NCI-H1092 (cell line): ENCODE measurements at regions not wholly inside any gene's neighbourhood (a gene's known extent, or its start where the extent isn't known, plus 50 kb on each side); places are given as distances from the start of the nearest gene placed in this dataset.
"Not testable (repeated sequence)": the region's sequence is repeated elsewhere in the genome, so short reads cannot be mapped to it uniquely, and the experiment has no call there.

ENCODE experiments used
- DNase-seq: peaks from one replicate; lab custom pipeline; 2025; lab: John Stamatoyannopoulos, UW

GRCh38 chr6:135722190-135722589 is 129.3 kb upstream of the PDE7B start:
- DNase-seq, result no peak

GRCh38 chr6:135722679-135723078 is 128.8 kb upstream of the PDE7B start:
- DNase-seq, result no peak

- DNase-seq, result no peak
Measured at GRCh38 chr6:135728589-135728988, 122.9 kb upstream of the PDE7B start.

GRCh38 chr6:135731116-135731515 is 120.4 kb upstream of the PDE7B start:
- no peak for DNase-seq

GRCh38 chr6:135736351-135736750 is 115.2 kb upstream of the PDE7B start:
- not testable (repeated sequence) for DNase-seq

- DNase-seq, result no peak
Measured at GRCh38 chr6:135738636-135739035, 112.9 kb upstream of the PDE7B start.

GRCh38 chr6:135739288-135739687 is 112.2 kb upstream of the PDE7B start:
- no peak for DNase-seq

- no peak for DNase-seq
Measured at GRCh38 chr6:135740580-135740979, 110.9 kb upstream of the PDE7B start.

GRCh38 chr6:135743476-135743875 is 108.0 kb upstream of the PDE7B start:
- no peak for DNase-seq

GRCh38 chr6:135748189-135748588 is 103.3 kb upstream of the PDE7B start:
- no peak for DNase-seq

GRCh38 chr6:135750081-135750480 is 101.4 kb upstream of the PDE7B start:
- no peak for DNase-seq

- DNase-seq, result no peak
Measured at GRCh38 chr6:135753196-135753595, 98.3 kb upstream of the PDE7B start.

GRCh38 chr6:135759831-135760230 is 91.7 kb upstream of the PDE7B start:
- DNase-seq, result no peak

- no peak for DNase-seq
Measured at GRCh38 chr6:135774006-135774405, 77.5 kb upstream of the PDE7B start.

- no peak for DNase-seq
Measured at GRCh38 chr6:135779213-135779612, 72.3 kb upstream of the PDE7B start.

GRCh38 chr6:135780326-135780725 is 71.2 kb upstream of the PDE7B start:
- no peak for DNase-seq

- DNase-seq, result no peak
Measured at GRCh38 chr6:135782546-135782945, 69.0 kb upstream of the PDE7B start.

GRCh38 chr6:135784507-135784906 is 67.0 kb upstream of the PDE7B start:
- DNase-seq, result no peak

- DNase-seq, result no peak
Measured at GRCh38 chr6:135789375-135790050, 62.0 kb upstream of the PDE7B start.

- no peak for DNase-seq
Measured at GRCh38 chr6:135791441-135791840, 60.1 kb upstream of the PDE7B start.

GRCh38 chr6:135796643-135797305 is 54.7 kb upstream of the PDE7B start:
- no peak for DNase-seq

GRCh38 chr6:135797361-135797760 is 54.1 kb upstream of the PDE7B start:
- DNase-seq, result no peak

GRCh38 chr6:135798751-135799515 is 52.6 kb upstream of the PDE7B start:
- no peak for DNase-seq
